Mesendoderm (in vitro differentiated cells): ENCODE measurements at regions not wholly inside any gene's neighbourhood (a gene's known extent, or its start where the extent isn't known, plus 50 kb on each side); places are given as distances from the start of the nearest gene placed in this dataset.
"Not testable (repeated sequence)": the region's sequence is repeated elsewhere in the genome, so short reads cannot be mapped to it uniquely, and the experiment has no call there.

Source experiments
- DNase-seq: peaks from one replicate; pipeline ENCODE4 v3.0.0; 2013
- H2AK5ac ChIP-seq: 2 replicates; pipeline ENCODE4 v1.6.1; 2013; ENCODE audit warnings: low read length, inconsistent platforms
- H2BK120ac ChIP-seq: 2 replicates; pipeline ENCODE4 v1.6.1; 2013; ENCODE audit warnings: low read depth, mild to moderate bottlenecking, low read length, moderate library complexity, mixed read lengths
- H2BK15ac ChIP-seq: replicated peaks from 2 replicates; pipeline ENCODE4 v1.6.1; 2013; ENCODE audit warnings: low read depth, mild to moderate bottlenecking, moderate library complexity
- H2BK5ac ChIP-seq: 2 replicates; pipeline ENCODE4 v1.6.1; 2013; ENCODE audit warnings: low read length, inconsistent platforms
- H3K18ac ChIP-seq: 2 replicates; pipeline ENCODE4 v1.6.1; 2013; ENCODE audit warnings: mild to moderate bottlenecking, low read length, mixed read lengths
- H3K23ac ChIP-seq: one replicate; pipeline ENCODE4 v1.6.1; 2013; ENCODE audit warnings: low read length
- H3K27ac ChIP-seq: 2 replicates; pipeline ENCODE4 v1.5.1; 2013; ENCODE audit warnings: low read depth, mild to moderate bottlenecking, inconsistent platforms, low read length, moderate library complexity
- H3K27me3 ChIP-seq: 2 replicates; pipeline ENCODE4 v1.6.1; 2013; ENCODE audit warnings: low read length, control low read depth, mild to moderate bottlenecking, inconsistent platforms; ENCODE audit not compliant: insufficient read depth, poor library complexity
- H3K36me3 ChIP-seq: 2 replicates; pipeline ENCODE4 v1.6.1; 2013; ENCODE audit warnings: low read length, inconsistent platforms; ENCODE audit not compliant: control insufficient read depth, insufficient read depth
- H3K4ac ChIP-seq: one replicate; pipeline ENCODE4 v1.6.1; 2013; ENCODE audit warnings: low read depth, mild to moderate bottlenecking, low read length, moderate library complexity
- H3K4me1 ChIP-seq: 2 replicates; pipeline ENCODE4 v1.6.1; 2013; ENCODE audit warnings: low read depth, low read length, inconsistent platforms; ENCODE audit not compliant: control insufficient read depth
- H3K4me2 ChIP-seq: 2 replicates; pipeline ENCODE4 v1.6.1; 2013; ENCODE audit warnings: low read length
- H3K4me3 ChIP-seq: 2 replicates; pipeline ENCODE4 v1.5.1; 2013; ENCODE audit warnings: mild to moderate bottlenecking, low read length
- H3K56ac ChIP-seq: one replicate; pipeline ENCODE4 v1.6.1; 2013; ENCODE audit warnings: low read length
- H3K79me1 ChIP-seq: 2 replicates; pipeline ENCODE4 v1.6.1; 2013; ENCODE audit warnings: low read length, inconsistent platforms
- H3K79me2 ChIP-seq: 2 replicates; pipeline ENCODE4 v1.6.1; 2013; ENCODE audit warnings: mild to moderate bottlenecking, low read length; ENCODE audit not compliant: control insufficient read depth, insufficient read depth
- H3K9ac ChIP-seq: 2 replicates; pipeline ENCODE4 v1.6.1; 2013; ENCODE audit warnings: low read length, inconsistent platforms
- H4K5ac ChIP-seq: one replicate; pipeline ENCODE4 v1.6.1; 2013; ENCODE audit warnings: low read length
- H4K8ac ChIP-seq: one replicate; pipeline ENCODE4 v1.6.1; 2013; ENCODE audit warnings: low read depth, mild to moderate bottlenecking, control low read depth, low read length, moderate library complexity
- WGBS: extraction: QIAGEN DNeasy Blood & Tissue Kit; methylation state at CpG from one replicate; pipeline ENCODE4 v1.1.7; 2013; ENCODE audit warnings: low lambda C conversion rate, missing lambda C conversion rate; ENCODE audit not compliant: insufficient coverage; ENCODE audit errors: extremely low coverage; 5-methylcytosine and 5-hydroxymethylcytosine counted together

DNA sequence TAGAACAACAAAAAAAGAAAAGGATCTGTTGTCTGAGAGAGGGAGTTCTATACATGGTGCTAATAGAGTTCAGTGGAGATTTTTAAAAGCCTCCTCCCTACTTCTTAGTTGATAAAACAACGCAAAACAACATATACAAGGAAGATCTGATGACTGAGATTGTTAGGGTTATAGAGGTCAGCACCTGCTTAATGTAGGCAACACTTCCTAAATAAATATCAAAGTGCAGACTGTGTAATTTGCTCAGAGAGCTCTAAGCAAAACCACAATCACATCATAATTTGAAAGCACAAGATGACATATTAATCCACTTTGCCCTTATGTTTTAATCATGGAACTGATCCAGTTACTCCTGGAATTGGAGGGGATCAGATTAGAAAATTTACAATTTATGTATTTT lies 474.5 kb downstream of the PRR16 start:
- H2BK15ac ChIP-seq: no peak overlapping the region
- H3K27ac ChIP-seq: no peak overlapping the region
- H3K56ac ChIP-seq: no peak overlapping the region
- H3K4ac ChIP-seq: no peak overlapping the region
- H4K8ac ChIP-seq: no peak overlapping the region
- no peak overlapping the region for H3K9ac ChIP-seq
- WGBS: no CpG with 5 or more reads among the region's 1 CpG
- H2BK5ac ChIP-seq: no peak overlapping the region
- H2AK5ac ChIP-seq: no peak overlapping the region
- H3K4me3 ChIP-seq: no peak overlapping the region
- no peak overlapping the region for H4K5ac ChIP-seq
- H3K4me1 ChIP-seq: no peaks in the 10 kb centered on the region
- no peaks in the 10 kb centered on the region for H3K79me2 ChIP-seq
- no peaks in the 10 kb centered on the region for H3K36me3 ChIP-seq
- H3K4me2 ChIP-seq: no peak overlapping the region
- H3K79me1 ChIP-seq: no peaks in the 10 kb centered on the region
- no peaks in the 10 kb centered on the region for H3K27me3 ChIP-seq
- H3K23ac ChIP-seq: no peak overlapping the region
- no peak overlapping the region for H2BK120ac ChIP-seq
- H3K18ac ChIP-seq: no peak overlapping the region
- no peak for DNase-seq

DNA sequence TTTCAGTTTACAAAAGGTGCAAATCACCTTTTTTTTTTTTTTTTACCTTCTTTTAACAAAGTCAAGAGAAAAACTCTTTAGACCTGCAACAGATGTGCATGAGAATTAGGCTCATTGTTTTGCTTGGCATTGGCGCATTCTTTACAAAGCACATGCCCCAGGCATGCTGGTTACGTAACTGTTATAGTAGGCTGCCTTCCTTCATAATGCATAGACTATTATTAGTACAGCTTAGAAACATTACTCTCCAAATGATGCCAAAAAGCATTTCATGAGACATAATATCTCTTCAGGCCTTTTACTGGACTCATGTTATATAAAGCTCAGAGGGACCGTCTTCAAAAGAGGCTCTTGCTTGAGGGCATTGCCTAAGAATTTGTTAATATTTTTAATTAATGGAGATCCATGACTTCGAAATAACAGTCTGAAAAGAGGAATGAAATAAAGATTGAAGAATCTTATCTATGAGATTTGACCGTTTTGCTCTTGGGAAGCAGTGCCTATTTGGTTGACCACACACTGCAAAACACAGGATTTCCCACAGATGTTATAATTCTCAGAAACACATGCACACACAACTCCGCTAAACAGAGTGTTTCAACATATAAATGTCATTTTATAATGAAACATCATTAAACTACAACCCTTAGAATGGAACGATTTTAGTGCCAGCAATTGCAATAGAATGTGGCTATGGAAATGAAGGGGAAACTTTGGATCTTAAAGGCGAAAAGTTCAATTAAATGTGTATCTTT lies 478.7 kb downstream of the PRR16 start:
- Histone ChIP-seq H2BK15ac (no peak overlapping the region), H2BK5ac (no peak overlapping the region), H4K5ac (no peak overlapping the region), H3K23ac (no peak overlapping the region), H4K8ac (no peak overlapping the region), H3K27ac (no peak overlapping the region), H3K79me1 (no peaks in the 10 kb centered on the region), H3K36me3 (no peaks in the 10 kb centered on the region), H3K27me3 (no peaks in the 10 kb centered on the region), H2BK120ac (no peak overlapping the region), H3K79me2 (no peaks in the 10 kb centered on the region), H3K18ac (no peak overlapping the region), H3K4ac (no peak overlapping the region), H3K4me1 (no peaks in the 10 kb centered on the region), H3K56ac (no peak overlapping the region), H3K4me3 (no peak overlapping the region), H3K4me2 (no peak overlapping the region), H2AK5ac (no peak overlapping the region), H3K9ac (no peak overlapping the region)
- DNase-seq: peak; percentile 4
- WGBS: no CpG with 5 or more reads among the region's 8 CpGs

DNA sequence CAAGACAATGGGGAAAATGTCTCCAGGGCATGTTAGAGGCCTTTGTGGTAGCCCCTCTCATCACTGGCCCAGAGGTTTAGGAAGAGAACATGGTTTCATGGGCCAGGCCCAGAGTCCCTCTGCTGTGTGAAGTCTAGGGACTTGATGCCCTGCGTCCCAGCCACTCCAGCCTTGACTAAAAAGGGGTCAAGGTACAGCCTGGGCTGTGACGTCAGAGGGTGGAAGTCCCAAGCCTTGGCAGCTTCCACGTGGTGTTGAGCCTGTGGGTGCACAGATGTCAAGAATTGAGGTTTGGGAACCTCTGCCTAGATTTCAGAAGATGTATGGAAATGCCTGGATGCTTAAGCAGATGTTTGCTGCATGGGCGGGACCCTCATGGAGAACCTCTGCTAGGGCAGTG lies 485.5 kb downstream of the PRR16 start:
- not testable (repeated sequence) for H3K4me2 ChIP-seq, H3K27me3 ChIP-seq, H3K4ac ChIP-seq, H2AK5ac ChIP-seq, H3K4me3 ChIP-seq, H3K36me3 ChIP-seq, H3K18ac ChIP-seq, H3K79me1 ChIP-seq, H2BK120ac ChIP-seq, H2BK15ac ChIP-seq, H4K8ac ChIP-seq, H3K79me2 ChIP-seq, H3K23ac ChIP-seq, H2BK5ac ChIP-seq, H3K27ac ChIP-seq, H3K9ac ChIP-seq, H3K4me1 ChIP-seq, H3K56ac ChIP-seq, H4K5ac ChIP-seq
- WGBS: no CpG with 5 or more reads among the region's 4 CpGs
- DNase-seq: peak; percentile 8

DNA sequence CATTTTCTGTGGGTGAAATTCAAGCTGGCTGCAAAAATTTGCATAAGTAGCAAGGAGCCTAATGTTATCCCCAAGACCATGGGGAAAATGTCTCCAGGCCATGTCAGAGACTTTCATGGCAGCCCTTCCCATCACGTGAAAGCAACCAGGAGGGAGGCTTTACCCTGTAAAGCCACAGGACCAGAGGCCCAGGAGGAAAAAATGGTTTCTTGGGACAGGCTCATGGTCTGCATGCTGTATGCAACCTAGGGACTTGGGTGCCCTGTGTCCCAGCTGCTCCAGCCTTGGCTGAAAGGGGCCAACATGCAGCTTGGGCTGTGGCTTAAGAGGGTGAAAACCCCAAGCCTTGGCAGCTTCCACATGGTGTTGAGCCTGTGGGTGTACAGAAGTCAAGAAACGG lies 489.3 kb downstream of the PRR16 start:
- not testable (repeated sequence) for H3K4me2 ChIP-seq, H2BK5ac ChIP-seq, H2BK120ac ChIP-seq, H3K56ac ChIP-seq, H3K9ac ChIP-seq, H3K36me3 ChIP-seq, H4K8ac ChIP-seq, H3K23ac ChIP-seq, H2BK15ac ChIP-seq, H3K4me3 ChIP-seq, H3K27me3 ChIP-seq, H2AK5ac ChIP-seq, H3K27ac ChIP-seq, H4K5ac ChIP-seq, H3K79me2 ChIP-seq, H3K18ac ChIP-seq, H3K79me1 ChIP-seq, H3K4me1 ChIP-seq, H3K4ac ChIP-seq
- DNase-seq: peak; percentile 13
- no CpG with 5 or more reads among the region's 2 CpGs for WGBS

DNA sequence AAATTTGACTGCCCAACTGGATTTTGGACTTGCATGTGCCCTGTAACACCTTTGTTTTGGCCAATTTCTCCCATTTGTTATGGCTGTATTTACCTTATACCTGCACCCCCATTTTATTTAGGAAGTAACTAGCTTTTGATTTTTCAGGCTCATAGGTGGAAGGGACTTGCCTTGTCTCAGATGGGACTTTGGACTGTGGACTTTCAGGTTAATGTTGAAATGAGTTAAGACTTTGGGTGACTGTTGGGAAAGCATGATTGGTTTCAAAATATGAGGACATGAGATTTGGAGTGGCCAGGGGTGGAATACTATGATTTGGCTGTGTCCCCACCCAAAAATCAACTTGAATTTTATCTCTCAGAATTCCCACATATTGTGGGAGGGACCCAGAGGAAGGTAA lies 490.2 kb downstream of the PRR16 start:
- Histone ChIP-seq H3K79me1 (no peaks in the 10 kb centered on the region), H4K5ac (no peak overlapping the region), H2BK5ac (no peak overlapping the region), H3K56ac (no peak overlapping the region), H3K4me2 (no peak overlapping the region), H3K4ac (no peak overlapping the region), H2AK5ac (no peak overlapping the region), H3K27ac (no peak overlapping the region), H3K36me3 (no peaks in the 10 kb centered on the region), H4K8ac (no peak overlapping the region), H2BK120ac (no peak overlapping the region), H3K27me3 (no peaks in the 10 kb centered on the region), H3K4me1 (no peaks in the 10 kb centered on the region), H3K18ac (no peak overlapping the region), H2BK15ac (no peak overlapping the region), H3K9ac (no peak overlapping the region), H3K23ac (no peak overlapping the region), H3K4me3 (no peak overlapping the region), H3K79me2 (no peaks in the 10 kb centered on the region)
- no peak for DNase-seq

DNA sequence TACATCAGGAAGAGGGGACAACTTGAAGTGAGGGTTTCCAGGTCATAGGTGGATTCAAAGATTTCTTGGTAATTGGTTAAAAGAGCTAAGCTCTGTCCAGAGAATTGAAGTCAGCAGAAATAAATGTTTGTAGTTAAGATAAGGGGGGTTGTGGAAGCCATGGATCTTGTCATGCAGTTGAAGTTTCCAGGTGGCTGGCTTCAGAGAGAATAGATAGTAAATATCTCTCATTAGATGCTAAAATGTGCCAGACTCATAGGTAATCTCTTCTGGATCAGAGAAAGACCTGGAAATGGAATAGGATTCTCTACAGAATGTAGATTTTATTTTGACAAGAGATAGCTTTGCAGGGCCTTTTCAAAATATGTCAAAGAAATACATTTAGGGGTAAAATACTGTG lies 491.7 kb downstream of the PRR16 start:
- Histone ChIP-seq H4K5ac (no peak overlapping the region), H3K9ac (no peak overlapping the region), H3K4me3 (no peak overlapping the region), H3K56ac (no peak overlapping the region), H3K23ac (no peak overlapping the region), H3K18ac (no peak overlapping the region), H2BK15ac (no peak overlapping the region), H3K36me3 (no peaks in the 10 kb centered on the region), H3K79me2 (no peaks in the 10 kb centered on the region), H3K79me1 (no peaks in the 10 kb centered on the region), H3K27me3 (no peaks in the 10 kb centered on the region), H4K8ac (no peak overlapping the region), H3K4me2 (no peak overlapping the region), H2BK120ac (no peak overlapping the region), H3K27ac (no peak overlapping the region), H3K4me1 (no peaks in the 10 kb centered on the region), H2BK5ac (no peak overlapping the region), H3K4ac (no peak overlapping the region), H2AK5ac (no peak overlapping the region)
- no peak for DNase-seq
